ENCODE measurements at regions not wholly inside any gene's neighbourhood (a gene's known extent, or its start where the extent isn't known, plus 50 kb on each side); places are given as distances from the start of the nearest gene placed in this dataset.

DNA sequence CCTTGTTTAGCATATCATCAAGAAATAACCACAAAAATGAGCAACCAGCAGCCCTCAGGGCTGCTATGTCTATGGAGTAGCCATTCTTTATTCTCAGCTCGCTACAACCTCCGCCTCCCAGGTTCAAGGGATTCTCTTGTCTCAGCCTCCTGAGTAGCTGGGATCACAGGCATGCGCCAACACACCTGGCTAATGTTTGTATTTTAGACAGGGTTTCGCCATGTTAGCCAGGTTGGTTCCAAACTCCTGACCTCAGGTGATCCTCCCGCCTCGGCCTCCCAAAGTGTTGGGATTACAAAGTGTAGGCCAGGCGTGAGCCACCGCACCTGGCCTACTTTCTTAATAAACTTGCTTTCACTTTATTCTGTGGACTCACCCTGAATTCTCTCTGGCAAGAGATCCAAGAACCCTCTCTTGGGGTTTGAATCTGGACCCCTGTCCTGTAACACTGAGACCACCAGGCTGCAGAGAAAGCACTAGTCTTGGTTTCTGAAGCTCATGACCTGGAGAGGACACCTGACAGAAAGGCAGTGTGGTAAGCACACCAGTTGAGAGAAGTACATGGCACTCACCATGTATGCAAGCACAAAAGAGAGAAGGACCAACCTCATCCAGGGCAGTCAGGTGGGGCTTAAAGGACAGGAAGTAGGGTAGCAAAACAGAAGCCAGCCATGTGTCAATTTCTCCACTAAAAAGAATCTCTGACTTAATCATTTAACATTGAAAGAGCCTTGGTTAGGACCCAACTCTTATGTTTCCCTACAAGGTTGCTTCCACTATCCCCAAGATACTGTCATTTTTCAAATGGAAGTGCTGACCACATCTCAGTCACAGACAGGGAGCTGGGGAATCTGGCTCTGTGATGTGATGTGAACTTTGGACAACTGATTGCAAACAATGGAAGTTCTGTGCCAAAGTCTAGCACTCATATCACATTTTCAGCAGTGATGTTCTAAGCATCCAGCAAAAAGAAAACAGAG lies 97.4 kb upstream of the DST start:
- TF ChIP-seq, protein P1, sequence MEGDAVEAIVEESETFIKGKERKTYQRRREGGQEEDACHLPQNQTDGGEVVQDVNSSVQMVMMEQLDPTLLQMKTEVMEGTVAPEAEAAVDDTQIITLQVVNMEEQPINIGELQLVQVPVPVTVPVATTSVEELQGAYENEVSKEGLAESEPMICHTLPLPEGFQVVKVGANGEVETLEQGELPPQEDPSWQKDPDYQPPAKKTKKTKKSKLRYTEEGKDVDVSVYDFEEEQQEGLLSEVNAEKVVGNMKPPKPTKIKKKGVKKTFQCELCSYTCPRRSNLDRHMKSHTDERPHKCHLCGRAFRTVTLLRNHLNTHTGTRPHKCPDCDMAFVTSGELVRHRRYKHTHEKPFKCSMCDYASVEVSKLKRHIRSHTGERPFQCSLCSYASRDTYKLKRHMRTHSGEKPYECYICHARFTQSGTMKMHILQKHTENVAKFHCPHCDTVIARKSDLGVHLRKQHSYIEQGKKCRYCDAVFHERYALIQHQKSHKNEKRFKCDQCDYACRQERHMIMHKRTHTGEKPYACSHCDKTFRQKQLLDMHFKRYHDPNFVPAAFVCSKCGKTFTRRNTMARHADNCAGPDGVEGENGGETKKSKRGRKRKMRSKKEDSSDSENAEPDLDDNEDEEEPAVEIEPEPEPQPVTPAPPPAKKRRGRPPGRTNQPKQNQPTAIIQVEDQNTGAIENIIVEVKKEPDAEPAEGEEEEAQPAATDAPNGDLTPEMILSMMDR (IDR thresholded peaks at IDR 0.05) = no peak
- Histone ChIP-seq H3K9me3 (no peaks in the 10 kb centered on the region), H3K27me3 (peaks cover 4% of the 10 kb centered on the region), H3K4me3 (ENCODE audit: low read depth in 1 of 2, low read length in 1 of 2) (no peak overlapping the region), H3K36me3 (no peaks in the 10 kb centered on the region), H3K27ac (no peak overlapping the region), H3K4me1 (ENCODE audit: control insufficient read depth in 1 of 2, insufficient read depth in 1 of 2, low read depth in 1 of 2, low read length in 1 of 2) (no peaks in the 10 kb centered on the region)

DNA sequence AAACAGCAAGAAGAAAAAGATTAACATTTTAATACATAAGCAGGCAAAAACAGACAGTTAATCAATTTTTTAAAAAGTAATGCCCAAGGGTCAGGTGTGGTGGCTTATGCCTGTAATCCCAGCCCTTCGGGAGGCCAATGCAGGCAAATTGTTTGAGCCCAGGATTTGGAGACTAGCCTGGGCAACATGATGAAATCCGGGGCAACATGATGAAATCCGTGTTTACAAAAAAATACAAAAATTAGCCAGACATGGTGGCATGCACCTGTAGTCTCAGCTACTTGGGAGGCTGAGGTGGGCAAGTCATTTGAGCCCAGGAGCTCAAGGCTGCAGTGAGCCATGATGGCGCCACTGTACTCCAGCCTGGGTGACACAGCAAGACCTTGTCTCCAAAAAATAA lies 94.1 kb upstream of the DST start:
- peaks cover under 1% of the 10 kb centered on the region for H3K27me3 ChIP-seq
- H3K9me3 ChIP-seq = no peaks in the 10 kb centered on the region
- H3K4me1 ChIP-seq (ENCODE audit: control insufficient read depth in 1 of 2, insufficient read depth in 1 of 2, low read depth in 1 of 2, low read length in 1 of 2) = no peaks in the 10 kb centered on the region
- no peaks in the 10 kb centered on the region for H3K36me3 ChIP-seq
- H3K27ac ChIP-seq = no peak overlapping the region
- TF ChIP-seq, protein P1 (IDR thresholded peaks at IDR 0.05) = no peak
- H3K4me3 ChIP-seq (ENCODE audit: low read depth in 1 of 2, low read length in 1 of 2) = no peak overlapping the region

DNA sequence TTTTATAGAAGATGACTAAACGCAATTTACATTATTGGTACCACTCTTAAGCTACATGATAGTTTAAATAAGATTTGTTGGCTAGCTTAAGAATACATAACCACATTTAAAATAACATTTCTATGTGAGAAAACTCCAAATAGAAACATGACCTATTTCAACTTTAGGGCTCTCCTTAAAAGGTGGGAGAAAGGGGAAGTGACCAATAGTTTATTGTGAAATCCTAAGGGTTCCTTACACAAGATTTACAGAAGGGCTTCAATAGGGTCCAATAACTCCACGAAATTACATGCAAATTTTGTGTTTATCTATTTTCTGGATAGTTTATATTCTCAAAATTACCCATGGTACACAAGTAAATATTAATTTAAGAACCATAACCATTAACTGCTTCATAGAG lies 91.6 kb upstream of the DST start:
- no peaks in the 10 kb centered on the region for H3K36me3 ChIP-seq
- H3K4me1 ChIP-seq (ENCODE audit: control insufficient read depth in 1 of 2, insufficient read depth in 1 of 2, low read depth in 1 of 2, low read length in 1 of 2) = no peaks in the 10 kb centered on the region
- TF ChIP-seq, protein P1 (IDR thresholded peaks at IDR 0.05) = no peak
- no peak overlapping the region for H3K4me3 ChIP-seq (ENCODE audit: low read depth in 1 of 2, low read length in 1 of 2)
- no peaks in the 10 kb centered on the region for H3K27me3 ChIP-seq
- no peak overlapping the region for H3K27ac ChIP-seq
- H3K9me3 ChIP-seq = no peaks in the 10 kb centered on the region

DNA sequence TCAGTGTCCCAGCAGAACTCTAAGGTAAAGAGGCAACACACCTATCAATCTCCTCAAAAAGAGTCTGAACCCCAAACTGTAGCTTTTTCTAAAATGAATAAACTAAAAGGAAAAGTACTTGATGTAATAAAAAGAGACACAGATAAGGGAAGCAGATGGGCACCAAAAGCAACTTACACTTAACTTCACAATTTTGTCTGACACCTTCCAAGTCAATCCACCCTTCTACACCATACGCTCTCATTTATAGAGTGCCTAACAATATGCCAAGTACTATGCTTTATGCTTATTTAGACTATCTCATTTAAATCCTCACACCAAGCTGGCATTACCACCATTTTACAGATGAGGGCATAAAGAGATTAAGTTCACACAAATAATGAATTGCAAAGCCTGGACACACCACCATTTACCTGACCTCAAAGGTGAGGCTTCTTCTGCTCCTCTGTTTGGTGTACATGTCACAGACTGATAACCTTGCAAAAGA lies 90.6 kb upstream of the DST start:
- TF ChIP-seq, protein P1 (IDR thresholded peaks at IDR 0.05) = no peak
- Histone ChIP-seq H3K27ac (no peak overlapping the region), H3K9me3 (no peaks in the 10 kb centered on the region), H3K4me3 (ENCODE audit: low read depth in 1 of 2, low read length in 1 of 2) (no peak overlapping the region), H3K36me3 (no peaks in the 10 kb centered on the region), H3K4me1 (ENCODE audit: control insufficient read depth in 1 of 2, insufficient read depth in 1 of 2, low read depth in 1 of 2, low read length in 1 of 2) (no peaks in the 10 kb centered on the region), H3K27me3 (no peaks in the 10 kb centered on the region)

DNA sequence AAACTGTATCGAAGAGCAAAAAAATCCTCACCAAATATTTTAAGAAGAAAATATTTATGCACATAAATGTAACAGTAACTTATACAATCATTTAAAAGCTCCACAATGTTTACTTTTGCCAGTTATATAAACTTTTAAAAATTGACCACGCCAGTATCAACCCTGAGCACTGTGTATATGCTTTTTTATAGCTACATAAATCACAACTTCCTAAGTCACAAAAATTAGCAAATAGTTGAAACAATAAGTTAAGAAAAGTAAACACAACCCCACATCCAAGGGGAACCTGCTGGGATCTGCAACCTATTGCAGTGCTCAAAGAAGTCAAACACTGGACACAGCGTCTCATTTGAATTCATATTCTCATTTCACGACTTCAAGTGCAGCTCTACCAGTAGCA lies 89.8 kb upstream of the DST start:
- Histone ChIP-seq H3K9me3 (no peaks in the 10 kb centered on the region), H3K4me3 (ENCODE audit: low read depth in 1 of 2, low read length in 1 of 2) (no peak overlapping the region), H3K4me1 (ENCODE audit: control insufficient read depth in 1 of 2, insufficient read depth in 1 of 2, low read depth in 1 of 2, low read length in 1 of 2) (no peaks in the 10 kb centered on the region), H3K27ac (no peak overlapping the region), H3K36me3 (no peaks in the 10 kb centered on the region), H3K27me3 (no peaks in the 10 kb centered on the region)
- TF ChIP-seq, protein P1 (IDR thresholded peaks at IDR 0.05) = no peak
